Calu3 (cell line): ENCODE measurements at regions not wholly inside any gene's neighbourhood (a gene's known extent, or its start where the extent isn't known, plus 50 kb on each side); places are given as distances from the start of the nearest gene placed in this dataset.
"Not testable (repeated sequence)": the region's sequence is repeated elsewhere in the genome, so short reads cannot be mapped to it uniquely, and the experiment has no call there.

Experiments used
- BruUV-seq: library from RNA; stranded (reverse); fragments of 400-500 nt; replicated peaks from 2 replicates; lab custom pipeline; 2021; lab: Mats Ljungman, UMichigan
- CTCF ChIA-PET: fragments of 300-600 bp; sonication (Branson Sonifier 250); formaldehyde crosslinking; loops from one replicate; lab custom pipeline; 2022; ENCODE audit warnings: antibody characterized with exemption; lab: Charles Lee
- DNase-seq: peaks from one replicate; pipeline ENCODE4 v3.0.0; 2022
- H3K27ac Mint-ChIP-seq: one replicate; pipeline ENCODE4 v1.8.0; 2022; ENCODE audit warnings: mixed read lengths; ENCODE audit not compliant: unreplicated experiment
- H3K27me3 Mint-ChIP-seq: one replicate; pipeline ENCODE4 v1.8.0; 2022; ENCODE audit warnings: mixed read lengths; ENCODE audit not compliant: unreplicated experiment
- H3K36me3 Mint-ChIP-seq: one replicate; pipeline ENCODE4 v1.8.0; 2022; ENCODE audit warnings: mild to moderate bottlenecking, moderate library complexity, mixed read lengths; ENCODE audit not compliant: insufficient read depth, unreplicated experiment
- H3K4me1 Mint-ChIP-seq: one replicate; pipeline ENCODE4 v1.8.0; 2022; ENCODE audit warnings: mild to moderate bottlenecking, low read depth, mixed read lengths; ENCODE audit not compliant: unreplicated experiment
- H3K4me3 Mint-ChIP-seq: one replicate; pipeline ENCODE4 v1.8.0; 2022; ENCODE audit warnings: mild to moderate bottlenecking, low read depth, moderate library complexity, mixed read lengths; ENCODE audit not compliant: unreplicated experiment
- H3K9me3 Mint-ChIP-seq: one replicate; pipeline ENCODE4 v1.8.0; 2022; ENCODE audit warnings: low read depth, mixed read lengths; ENCODE audit not compliant: unreplicated experiment
- CTCF ChIP-seq: fragments of 200-600 bp; IDR thresholded peaks from one replicate; pipeline ENCODE4 v1.8.0; 2022; ENCODE audit warnings: antibody characterized with exemption; ENCODE audit not compliant: unreplicated experiment
- intact Hi-C: fragments of 100-400 bp; cut with micrococcal nuclease; formaldehyde crosslinking; loops from one replicate; pipeline ENCODE4 v1.10.0; 2022; ENCODE audit not compliant: unreplicated experiment

GRCh38 chr13:90502762-90503161 lies 844.7 kb upstream of the MIR17HG start:
- DNase-seq: no peak
- no peak overlapping the region for H3K27ac Mint-ChIP-seq
- H3K27me3 Mint-ChIP-seq: no peaks in the 10 kb centered on the region
- H3K4me1 Mint-ChIP-seq: no peaks in the 10 kb centered on the region
- no peak overlapping the region for H3K4me3 Mint-ChIP-seq
- H3K36me3 Mint-ChIP-seq: no peaks in the 10 kb centered on the region
- CTCF ChIA-PET: no interaction called here
- intact Hi-C loops: no loop called here
- TF ChIP-seq CTCF: no peak
- no peaks in the 10 kb centered on the region for H3K9me3 Mint-ChIP-seq
- no TSS peak for BruUV-seq

GRCh38 chr13:90510319-90510718 lies 837.2 kb upstream of the MIR17HG start:
- Mint-ChIP-seq H3K36me3 (no peaks in the 10 kb centered on the region), H3K4me3 (no peak overlapping the region), H3K9me3 (no peaks in the 10 kb centered on the region), H3K27me3 (no peaks in the 10 kb centered on the region), H3K4me1 (no peaks in the 10 kb centered on the region), H3K27ac (no peak overlapping the region)
- CTCF ChIA-PET: no interaction called here
- TF ChIP-seq CTCF: no peak
- no peak for DNase-seq
- intact Hi-C loops: no loop called here
- no TSS peak for BruUV-seq

GRCh38 chr13:90511903-90512302 lies 835.6 kb upstream of the MIR17HG start:
- CTCF ChIA-PET: interaction anchor here (0.6 kb wide), 1 partner anchor 66 kb away, joined by 3 read pairs; no protein-coding TSS in a partner anchor
- no peak for DNase-seq
- no TSS peak for BruUV-seq
- no peaks in the 10 kb centered on the region for H3K9me3 Mint-ChIP-seq
- H3K4me3 Mint-ChIP-seq: no peak overlapping the region
- H3K4me1 Mint-ChIP-seq: no peaks in the 10 kb centered on the region
- H3K36me3 Mint-ChIP-seq: no peaks in the 10 kb centered on the region
- intact Hi-C loops: no loop called here
- TF ChIP-seq CTCF: no peak
- H3K27me3 Mint-ChIP-seq: no peaks in the 10 kb centered on the region
- no peak overlapping the region for H3K27ac Mint-ChIP-seq

DNA sequence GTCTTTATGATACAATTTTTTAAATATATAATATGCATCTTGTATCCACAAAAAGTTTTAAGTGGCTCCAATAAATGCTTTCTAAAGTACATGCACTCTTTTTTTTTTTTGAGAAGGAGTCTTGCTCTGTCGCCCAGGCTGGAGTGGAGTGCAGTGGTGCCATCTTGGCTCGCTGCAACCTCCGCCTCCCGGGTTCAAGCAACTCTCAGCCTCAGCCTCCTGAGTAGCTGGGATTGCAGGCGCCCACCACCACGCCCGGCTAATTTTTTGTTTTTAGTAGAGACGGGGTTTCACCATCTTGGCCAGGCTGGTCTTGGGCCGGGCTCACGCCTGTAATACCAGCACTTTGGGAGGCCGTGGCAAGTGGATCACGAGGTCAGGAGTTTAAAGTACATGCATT lies 832.8 kb upstream of the MIR17HG start:
- H3K36me3 Mint-ChIP-seq, H3K27ac Mint-ChIP-seq, CTCF ChIA-PET, intact Hi-C loops, DNase-seq, H3K4me1 Mint-ChIP-seq, H3K9me3 Mint-ChIP-seq, H3K27me3 Mint-ChIP-seq, BruUV-seq, H3K4me3 Mint-ChIP-seq: not testable (repeated sequence)

DNA sequence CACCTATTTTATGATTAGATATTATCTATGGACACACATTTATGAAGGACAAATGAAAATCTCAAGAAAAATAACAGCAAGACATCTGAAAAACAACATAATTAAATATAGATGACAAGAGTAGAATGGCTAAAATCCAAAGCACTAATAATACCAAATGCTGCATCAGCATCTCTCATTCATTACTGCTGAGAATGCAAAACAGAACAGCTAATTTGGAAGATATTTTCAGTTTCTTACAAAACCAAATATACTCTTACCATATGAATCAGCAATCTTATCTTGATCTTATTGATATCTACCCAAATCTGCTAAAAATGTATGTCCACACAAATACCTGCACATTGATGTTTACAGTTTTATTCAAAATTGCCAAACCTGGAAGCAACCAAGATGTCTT lies 829.1 kb upstream of the MIR17HG start:
- Mint-ChIP-seq H3K27ac (no peak overlapping the region), H3K4me3 (no peak overlapping the region), H3K9me3 (no peaks in the 10 kb centered on the region), H3K4me1 (no peaks in the 10 kb centered on the region), H3K27me3 (no peaks in the 10 kb centered on the region), H3K36me3 (no peaks in the 10 kb centered on the region)
- no peak for DNase-seq
- CTCF ChIA-PET: no interaction called here
- intact Hi-C loops: no loop called here
- no peak for TF ChIP-seq CTCF
- no TSS peak for BruUV-seq
